GM18498 (cell line): ENCODE measurements at regions not wholly inside any gene's neighbourhood (a gene's known extent, or its start where the extent isn't known, plus 50 kb on each side); places are given as distances from the start of the nearest gene placed in this dataset.

Experiments
- ATAC-seq: cut with Tn5 transposase; IDR thresholded peaks from one replicate; pipeline ENCODE4 v1.9.1; 2021; ENCODE audit warnings: mild to moderate bottlenecking, moderate library complexity; ENCODE audit not compliant: unreplicated experiment

DNA sequence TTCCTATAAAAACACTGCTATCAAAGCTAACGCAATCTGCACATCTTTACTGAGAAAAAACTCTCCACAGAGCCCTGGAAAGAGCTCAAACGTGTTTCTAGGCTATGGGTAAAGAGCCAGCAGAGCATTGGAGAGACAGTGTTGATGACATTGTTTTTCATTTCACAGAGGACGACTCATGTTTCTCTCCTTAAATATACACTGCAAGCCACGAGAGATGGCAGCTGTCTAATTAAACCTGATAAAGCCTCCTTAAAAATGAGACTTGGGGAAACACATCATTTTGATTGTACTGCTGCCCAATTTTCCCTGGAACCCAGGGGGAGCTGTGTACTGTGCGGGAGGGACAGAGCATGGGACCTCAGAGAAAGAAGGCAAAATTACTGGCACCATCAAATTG is 294.3 kb upstream of the SETBP1 start:
- ATAC-seq, result no peak

GRCh38 chr18:44388329-44388728 is 292.4 kb upstream of the SETBP1 start:
- ATAC-seq, result no peak

GRCh38 chr18:44392933-44393332 is 287.8 kb upstream of the SETBP1 start:
- no peak for ATAC-seq

- ATAC-seq, result no peak
These were observed 287.3 kb upstream of the SETBP1 start for GRCh38 chr18:44393406-44393805.

DNA sequence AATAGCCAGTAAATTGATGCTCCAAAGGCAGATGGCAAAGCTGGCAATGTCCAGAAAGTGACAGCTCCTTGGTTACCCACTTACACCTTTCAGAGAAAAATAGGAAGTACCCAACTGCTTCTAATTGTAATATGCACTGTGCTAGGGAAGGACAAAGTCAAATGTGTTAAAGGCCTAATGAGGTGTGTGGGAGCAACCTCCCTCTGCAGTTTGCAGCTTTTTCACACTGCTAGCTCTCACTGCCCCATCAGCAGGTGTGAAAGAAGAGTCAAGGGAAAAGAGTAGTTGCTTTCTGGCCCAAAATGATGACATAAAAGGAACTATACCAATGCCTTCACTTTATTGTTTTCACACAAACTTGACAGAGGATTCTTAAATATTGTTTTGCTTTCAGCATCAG is 284.1 kb upstream of the SETBP1 start:
- no peak for ATAC-seq

DNA sequence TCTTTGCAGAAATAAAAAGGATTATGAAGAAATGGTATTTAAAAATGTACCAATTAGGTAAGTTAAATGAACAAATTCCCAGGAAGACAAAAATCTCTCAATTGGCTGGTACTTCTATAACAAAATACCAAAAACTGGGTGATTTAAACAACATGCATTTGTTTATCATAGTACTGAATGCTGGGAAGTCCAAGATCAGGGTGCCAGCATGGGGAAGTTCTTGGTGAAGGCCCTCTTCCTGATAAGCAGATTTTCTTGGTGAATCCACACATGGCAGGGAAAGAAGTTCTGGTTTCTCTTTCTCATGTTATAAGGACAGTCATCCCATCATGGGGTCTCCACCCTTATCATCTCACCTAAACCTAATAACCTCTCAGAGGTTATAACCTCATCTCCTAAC is 271.6 kb upstream of the SETBP1 start:
- no peak for ATAC-seq

GRCh38 chr18:44409515-44409914 is 271.2 kb upstream of the SETBP1 start:
- no peak for ATAC-seq

DNA sequence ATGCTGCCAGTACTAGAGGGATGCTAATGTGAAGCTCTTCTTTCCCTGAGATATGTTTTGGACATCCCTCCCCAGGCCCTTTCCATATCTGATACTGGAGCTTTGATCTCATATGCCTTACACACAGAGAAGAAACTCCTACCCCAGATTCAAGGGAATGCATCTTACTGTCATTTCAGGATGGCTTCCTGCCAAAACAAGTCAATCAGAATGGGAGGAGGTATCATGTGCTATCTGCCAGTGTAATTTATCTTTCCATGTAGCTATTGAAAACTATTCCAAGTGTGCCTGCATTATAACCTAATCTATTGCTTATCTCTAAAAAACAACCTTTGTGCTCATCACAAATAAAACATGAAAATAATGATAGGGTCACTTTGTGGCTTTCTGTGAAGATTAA is 269.9 kb upstream of the SETBP1 start:
- ATAC-seq, result no peak

DNA sequence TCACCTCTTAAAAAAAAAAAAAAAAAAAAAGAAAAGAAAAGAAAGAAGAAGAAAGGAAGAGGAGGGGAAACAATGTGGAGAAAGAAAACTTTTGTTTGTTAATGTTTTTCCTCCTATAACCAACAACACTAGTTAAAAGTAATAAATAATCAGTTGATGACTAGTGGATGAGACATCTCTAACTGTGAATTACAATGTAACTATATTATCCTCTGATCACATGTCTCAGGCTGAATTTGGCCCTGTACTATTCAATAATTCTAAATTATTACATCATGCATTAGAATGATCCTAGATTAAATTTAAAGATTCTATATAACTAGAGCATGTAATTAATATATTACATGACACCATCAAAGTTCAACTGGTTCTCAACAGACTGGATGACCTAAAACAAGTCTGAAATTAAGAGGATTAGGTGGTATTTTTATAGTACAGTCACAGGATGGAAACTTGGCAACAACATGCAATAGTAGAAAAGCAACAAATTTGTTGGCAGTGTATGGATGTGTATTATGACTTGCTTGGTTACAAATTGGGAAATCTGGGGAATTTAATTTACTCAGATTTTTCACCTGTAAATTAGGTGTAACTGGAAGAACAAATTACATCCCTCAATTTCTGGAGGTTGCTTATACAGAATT is 269.3 kb upstream of the SETBP1 start:
- ATAC-seq, result no peak

GRCh38 chr18:44411976-44412375 is 268.7 kb upstream of the SETBP1 start:
- no peak for ATAC-seq

DNA sequence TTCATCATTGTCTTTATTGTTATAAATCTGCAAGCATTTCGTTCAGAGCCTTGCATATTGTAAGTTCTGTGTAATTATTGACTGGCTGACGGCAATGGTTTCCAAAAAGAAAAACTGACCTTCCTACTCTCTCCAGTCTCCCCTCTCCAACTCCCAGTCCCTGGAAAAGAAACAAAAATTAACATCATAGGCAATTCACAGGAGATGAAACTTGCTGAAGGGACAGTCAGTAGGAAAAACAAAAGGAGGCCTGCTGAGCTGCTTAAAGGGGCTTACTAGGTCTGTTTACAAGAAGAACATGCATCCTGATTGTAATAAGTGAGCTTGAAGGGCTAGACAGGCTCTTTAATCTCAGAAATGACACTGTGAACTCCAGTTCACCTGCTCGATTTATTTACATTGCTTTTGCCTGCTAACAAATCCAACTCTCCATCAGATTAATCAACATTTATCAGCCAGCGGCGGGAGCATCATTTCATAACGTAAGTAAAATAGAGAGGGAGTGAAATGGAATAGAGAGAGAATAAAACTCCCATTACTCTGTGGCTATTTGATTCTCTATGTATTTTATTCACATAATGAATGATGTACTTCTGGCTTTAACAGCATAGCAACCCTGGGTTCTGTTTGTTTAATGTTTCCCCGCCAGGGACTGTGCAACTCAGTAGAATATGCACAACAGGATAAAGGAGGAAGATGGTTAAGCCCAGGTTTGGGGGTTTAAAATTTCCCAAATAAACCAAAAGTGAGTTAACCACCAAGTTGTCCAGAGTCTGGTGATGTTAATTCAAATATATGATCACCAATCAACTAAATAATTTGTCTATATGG is 256.7 kb upstream of the SETBP1 start:
- no peak for ATAC-seq

DNA sequence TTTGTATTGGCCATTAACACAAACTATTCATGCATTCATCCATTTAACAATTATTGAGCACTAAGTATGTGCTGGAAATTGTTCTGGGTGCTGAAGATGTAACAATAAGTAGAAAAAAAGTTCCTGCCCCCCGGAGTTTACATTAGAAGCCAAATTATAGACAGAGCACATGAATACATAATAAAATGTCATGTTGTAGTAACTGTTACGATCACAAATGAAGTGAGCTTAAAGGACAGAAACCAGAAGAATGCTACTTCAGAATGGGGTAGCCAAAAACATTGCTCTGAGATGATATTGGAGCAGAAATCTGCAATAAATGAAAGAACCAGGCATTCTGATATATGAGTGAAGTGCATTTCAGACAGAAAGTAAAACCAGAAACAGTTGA is 256.0 kb upstream of the SETBP1 start:
- ATAC-seq, result no peak

- no peak for ATAC-seq
These were observed 255.5 kb upstream of the SETBP1 start for GRCh38 chr18:44425161-44425560.

GRCh38 chr18:44437603-44438002 is 243.1 kb upstream of the SETBP1 start:
- ATAC-seq, result no peak

- ATAC-seq, result no peak
These were observed 230.5 kb upstream of the SETBP1 start for GRCh38 chr18:44450226-44450625.

DNA sequence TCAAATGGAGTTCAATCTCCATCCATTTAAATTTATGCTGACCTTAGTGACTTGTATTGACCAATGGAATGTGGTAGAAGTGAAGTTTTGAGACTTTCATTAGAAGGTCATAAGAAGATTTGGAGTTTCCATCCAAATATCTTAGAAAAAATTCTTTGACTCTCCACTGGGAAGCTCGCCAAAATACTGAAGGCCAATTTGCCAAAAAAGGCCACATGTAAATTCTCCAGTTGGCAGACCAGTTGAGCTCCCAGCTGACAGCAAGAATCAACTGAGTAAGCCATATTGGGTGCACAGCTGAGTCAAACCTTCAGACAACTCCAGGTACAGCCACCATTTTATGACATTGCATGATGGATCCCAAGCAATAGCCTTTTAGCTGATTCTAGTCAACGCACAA is 228.3 kb upstream of the SETBP1 start:
- ATAC-seq, result no peak

DNA sequence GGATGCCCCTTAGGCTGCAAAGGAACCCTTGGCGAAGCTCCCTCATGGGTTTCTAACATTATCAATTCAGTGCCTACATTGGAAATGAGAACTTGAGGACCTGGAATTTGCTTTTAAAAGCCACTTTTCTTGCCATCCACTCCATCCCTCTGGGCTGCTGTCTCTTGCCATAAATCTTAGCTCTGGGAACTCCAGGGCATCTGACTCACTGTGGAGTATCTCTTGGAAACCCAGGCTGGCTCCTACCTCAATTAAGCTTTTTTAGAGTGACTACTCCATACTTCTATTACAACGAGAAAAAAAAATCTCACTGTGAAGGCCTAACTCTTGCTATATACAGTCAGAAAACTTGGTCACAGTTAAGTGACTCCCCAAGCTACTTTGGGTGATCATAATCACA is 227.2 kb upstream of the SETBP1 start:
- no peak for ATAC-seq

DNA sequence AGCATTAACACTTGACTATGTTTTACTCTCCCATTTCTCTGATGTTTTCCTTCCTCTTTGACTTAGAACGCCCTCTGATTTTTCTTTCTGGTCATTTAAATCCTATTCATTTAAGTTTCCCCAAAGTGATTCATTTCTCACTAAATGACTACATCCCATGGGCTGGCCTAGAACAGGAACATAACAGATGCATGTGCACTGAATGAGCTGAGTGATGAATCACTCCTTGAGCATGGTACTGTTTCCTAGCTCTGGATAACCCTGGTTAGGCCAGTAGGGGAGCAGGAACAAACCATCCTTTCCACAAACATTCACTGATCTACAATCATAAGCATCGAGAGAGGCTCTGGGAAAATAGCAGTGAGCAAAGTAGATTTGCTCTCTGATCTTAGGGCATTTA is 221.9 kb upstream of the SETBP1 start:
- no peak for ATAC-seq

GRCh38 chr18:44464398-44465180 is 216.1 kb upstream of the SETBP1 start:
- ATAC-seq, result no peak

- no peak for ATAC-seq
These were observed 215.3 kb upstream of the SETBP1 start for GRCh38 chr18:44465381-44465841.

DNA sequence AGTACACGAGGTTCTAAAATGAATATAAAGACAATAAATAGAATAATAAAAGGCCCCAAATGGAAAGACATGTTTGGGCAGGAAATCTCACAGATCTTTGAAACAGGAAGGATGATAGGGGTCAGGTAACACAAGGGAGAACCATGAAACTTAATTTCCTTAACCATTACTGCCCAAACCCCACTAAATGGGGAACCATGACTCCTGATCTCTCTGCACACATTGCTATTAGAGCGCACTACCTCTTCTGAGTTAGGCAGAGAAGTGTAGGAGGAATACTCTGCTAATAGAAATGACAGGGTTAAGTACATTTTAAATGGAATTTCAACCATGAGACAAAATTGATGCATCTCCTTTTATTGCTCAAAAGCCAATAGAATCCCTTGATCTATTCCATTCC is 213.7 kb upstream of the SETBP1 start:
- ATAC-seq, result no peak

- no peak for ATAC-seq
These were observed 213.0 kb upstream of the SETBP1 start for GRCh38 chr18:44467718-44468117.
